ENCODE measurements at regions not wholly inside any gene's neighbourhood (a gene's known extent, or its start where the extent isn't known, plus 50 kb on each side); places are given as distances from the start of the nearest gene placed in this dataset.
"Not testable (repeated sequence)": the region's sequence is repeated elsewhere in the genome, so short reads cannot be mapped to it uniquely, and the experiment has no call there.

DNA sequence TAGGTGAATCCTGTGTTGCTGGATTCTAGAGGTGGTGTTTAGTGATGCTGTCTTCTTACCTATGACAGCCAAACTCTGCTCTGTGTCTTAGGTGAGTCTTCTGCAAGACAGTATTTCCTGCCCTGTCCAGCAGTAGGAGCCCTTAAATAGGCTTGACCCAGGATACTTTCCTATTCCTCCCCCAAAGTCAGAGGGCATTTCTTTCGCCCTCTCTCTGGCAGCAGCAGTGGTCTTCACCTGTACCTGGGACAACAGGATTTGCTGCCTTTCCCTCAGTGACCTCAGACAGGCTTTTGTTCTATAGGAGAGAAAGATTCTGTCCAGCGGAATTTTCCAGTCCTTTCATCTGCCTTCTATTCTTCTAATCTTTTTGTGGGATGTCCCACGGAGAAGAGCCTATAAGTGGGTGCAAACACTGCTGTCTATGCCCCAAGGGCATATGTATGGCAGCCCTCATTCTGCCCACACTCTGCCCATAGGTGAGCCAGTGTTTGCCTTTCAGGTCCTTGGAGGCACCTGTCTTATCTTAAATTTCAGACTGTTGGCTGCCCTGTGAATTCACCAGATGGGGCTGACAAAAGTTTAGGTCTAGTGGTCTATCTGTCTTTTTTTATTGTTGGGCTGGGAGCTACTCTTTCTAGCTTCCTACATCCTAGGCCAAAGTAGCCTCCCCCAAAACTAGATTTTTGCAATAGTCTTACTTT, 177.3 kb upstream of the SPOPL start:
- no peak for FAIRE-seq

DNA sequence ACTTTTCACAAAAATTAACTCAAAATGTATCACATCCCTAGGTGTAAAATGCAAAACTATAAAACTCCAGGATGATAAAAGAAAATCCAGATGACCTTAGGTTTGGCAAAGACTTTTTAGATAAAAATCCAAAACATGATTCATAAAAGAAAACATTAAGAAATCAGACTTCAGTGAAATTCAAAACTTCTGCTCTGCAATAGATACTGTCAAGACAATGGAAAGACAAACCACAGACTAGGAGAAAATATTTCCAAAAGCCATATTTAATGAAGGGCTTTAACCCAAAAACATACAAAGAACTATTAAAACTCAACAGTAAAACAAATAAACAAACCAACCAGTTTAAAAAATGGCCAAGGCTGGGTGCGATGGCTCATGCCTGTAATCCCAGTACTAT, 173.6 kb upstream of the SPOPL start:
- FAIRE-seq, result no peak

DNA sequence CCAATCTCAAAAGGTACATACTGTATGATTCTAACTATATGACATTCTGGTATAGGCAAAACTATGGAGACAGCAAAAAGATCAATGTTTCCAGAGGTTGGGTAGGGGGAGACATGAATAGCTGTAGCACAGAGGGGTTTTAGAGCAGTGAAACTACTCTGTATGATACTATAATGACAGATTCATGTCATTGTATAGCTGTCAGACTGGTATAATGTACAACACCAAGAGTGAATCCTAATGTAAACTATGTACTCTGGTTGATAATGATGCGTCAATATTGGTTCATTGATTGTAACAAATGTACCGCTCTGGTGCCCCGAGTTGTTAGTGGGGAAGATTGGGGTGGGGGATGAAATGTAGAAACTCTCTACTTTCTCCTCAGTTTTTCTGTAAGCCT, 172.4 kb upstream of the SPOPL start:
- FAIRE-seq, result no peak

- FAIRE-seq, result no peak
Measured at GRCh38 chr2:138329591-138329990, 172.0 kb upstream of the SPOPL start.

DNA sequence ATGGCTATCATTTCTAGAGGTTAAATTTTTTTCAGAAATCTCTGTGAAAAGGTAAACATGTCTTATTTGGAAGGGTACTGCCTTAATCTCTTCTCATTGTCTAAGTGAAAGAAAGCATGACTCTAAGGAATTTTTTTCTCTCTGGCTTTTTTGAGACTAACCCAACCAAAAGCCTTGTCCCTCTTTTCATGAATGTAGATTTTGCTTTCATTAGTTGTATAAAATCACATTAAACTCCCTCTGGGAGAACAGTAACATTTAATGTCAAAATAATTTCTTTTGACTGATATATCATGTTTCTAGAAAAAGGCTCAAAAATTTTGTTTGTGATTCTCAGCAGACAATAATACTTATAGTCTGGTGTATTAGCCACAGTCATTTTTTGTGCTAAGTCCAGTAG, 168.4 kb upstream of the SPOPL start:
- no peak for FAIRE-seq

GRCh38 chr2:138333677-138334076, 167.9 kb upstream of the SPOPL start:
- no peak for FAIRE-seq

DNA sequence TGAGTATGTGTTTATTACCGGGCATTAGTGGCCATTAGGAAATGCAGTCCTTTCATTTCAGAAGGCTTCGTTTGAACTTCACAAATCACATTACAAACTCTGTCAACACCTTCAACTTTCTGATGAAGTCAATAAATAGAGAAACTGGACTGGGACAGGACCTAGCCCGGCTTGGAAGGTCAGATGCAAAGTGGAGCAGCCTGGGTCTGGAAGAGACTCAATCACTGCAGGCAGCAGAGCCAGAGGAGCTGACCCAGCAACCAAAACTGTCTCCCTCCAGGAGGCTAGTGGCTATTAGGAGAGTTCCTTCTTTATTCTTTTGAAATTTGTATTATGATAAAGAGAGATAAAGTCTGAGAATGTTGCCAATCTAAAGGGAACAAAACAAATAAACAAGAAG, 167.2 kb upstream of the SPOPL start:
- no peak for FAIRE-seq

DNA sequence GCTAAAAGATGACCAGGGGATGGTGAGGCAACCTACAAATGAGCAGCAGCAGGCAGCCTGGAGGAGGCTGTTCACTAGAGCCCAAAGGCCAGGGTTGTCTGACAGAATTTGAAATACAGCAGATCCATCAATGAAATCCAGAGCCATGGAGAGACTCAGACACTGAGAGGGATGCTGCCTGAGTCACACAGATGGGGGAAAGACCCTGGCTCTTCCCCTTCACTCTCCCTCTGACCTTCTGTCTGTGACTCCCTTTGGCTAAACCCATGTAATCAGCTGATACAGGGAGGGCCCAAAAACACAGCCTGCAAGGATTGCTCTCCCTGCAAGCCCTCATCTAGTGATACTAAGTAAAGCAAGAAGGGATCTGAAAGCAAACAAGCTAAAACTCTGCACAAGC, 166.5 kb upstream of the SPOPL start:
- FAIRE-seq, result no peak

DNA sequence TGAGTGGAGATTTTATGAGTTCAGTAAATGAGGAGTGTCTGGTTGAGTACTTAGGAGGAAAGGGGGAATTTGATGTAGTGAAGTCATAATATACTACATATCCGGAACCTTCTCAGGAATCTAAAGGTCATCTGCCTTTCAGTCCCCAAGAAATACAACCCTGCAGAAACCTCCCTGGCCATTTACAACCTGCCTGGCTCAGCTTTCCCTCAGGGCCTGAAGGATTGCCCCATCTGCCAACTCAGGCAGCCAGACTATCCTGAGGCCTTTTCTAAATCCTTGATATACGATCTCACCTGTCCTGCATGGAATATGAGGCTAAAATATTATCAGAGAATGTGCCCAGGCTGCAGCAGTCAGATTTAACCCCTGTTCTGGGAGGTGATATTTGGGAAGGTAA, 165.4 kb upstream of the SPOPL start:
- FAIRE-seq, result no peak

- no peak for FAIRE-seq
Measured at GRCh38 chr2:138355244-138355643, 146.3 kb upstream of the SPOPL start.

GRCh38 chr2:138356178-138356577, 145.4 kb upstream of the SPOPL start:
- peak; percentile 66 for FAIRE-seq

DNA sequence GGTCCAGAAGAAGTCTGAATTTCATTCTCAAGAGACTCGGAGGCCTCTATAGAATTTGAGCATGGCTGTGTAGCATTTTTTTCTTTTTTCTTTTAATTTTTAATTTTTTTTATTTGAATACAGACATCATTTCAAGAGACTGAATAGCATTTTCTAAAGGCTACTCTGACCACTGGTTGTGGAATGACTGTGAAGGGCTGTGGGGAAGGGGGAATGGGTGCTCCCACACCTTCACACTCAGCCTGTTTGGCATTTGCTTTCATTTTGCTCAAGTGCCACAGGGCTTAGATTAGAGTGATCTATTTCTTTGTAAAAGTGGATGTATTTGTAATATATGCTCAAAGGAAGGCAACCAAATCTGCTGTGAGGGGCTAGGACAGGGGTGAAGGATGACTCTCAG, 142.0 kb upstream of the SPOPL start:
- no peak for FAIRE-seq

GRCh38 chr2:138364554-138365162, 136.9 kb upstream of the SPOPL start:
- no peak for FAIRE-seq

- no peak for FAIRE-seq
Measured at GRCh38 chr2:138365581-138365980, 136.0 kb upstream of the SPOPL start.

GRCh38 chr2:138369856-138370255, 131.7 kb upstream of the SPOPL start:
- FAIRE-seq, result no peak

GRCh38 chr2:138373993-138374408, 127.6 kb upstream of the SPOPL start:
- peak; percentile 9 for FAIRE-seq

- FAIRE-seq, result no peak
Measured at GRCh38 chr2:138381373-138381772, 120.2 kb upstream of the SPOPL start.

- FAIRE-seq, result no peak
Measured at GRCh38 chr2:138382672-138383071, 118.9 kb upstream of the SPOPL start.

DNA sequence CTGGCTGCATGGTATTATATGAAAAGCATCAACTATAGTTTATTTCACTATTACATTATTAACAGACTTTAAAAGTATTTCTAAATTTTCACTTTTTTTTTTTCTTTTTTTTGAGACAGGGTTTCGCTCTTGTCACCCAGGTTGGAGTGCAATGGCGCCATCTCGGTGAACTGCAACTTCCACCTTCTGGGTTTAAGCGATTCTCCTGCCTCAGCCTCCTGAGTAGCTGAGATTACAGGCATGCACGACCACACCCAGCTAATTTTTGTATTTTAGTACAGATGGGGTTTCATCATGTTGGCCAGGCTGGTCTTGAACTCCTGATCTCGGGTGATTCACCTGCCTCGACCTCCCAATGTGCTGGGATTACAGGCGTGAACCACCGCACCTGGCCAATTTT, 115.4 kb upstream of the SPOPL start:
- not testable (repeated sequence) for FAIRE-seq

DNA sequence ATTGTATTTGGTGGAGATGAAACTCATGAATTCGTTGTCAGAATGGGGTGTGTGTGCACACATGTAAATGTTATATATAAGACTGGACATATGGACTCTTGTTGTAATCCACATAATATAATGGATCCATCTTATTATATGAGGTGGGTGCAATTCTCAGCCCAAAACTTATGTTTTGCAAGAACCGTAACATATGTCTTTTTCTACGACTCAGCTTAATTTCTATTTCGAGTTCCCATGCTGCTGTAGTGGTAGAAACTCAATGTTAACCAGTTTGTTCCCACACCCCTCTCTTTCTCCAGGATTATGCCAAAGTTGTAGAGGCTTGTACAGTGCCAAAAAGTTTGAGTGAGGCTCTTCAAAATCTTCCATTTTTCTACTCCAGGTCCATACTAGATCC, 112.5 kb upstream of the SPOPL start:
- no peak for FAIRE-seq

DNA sequence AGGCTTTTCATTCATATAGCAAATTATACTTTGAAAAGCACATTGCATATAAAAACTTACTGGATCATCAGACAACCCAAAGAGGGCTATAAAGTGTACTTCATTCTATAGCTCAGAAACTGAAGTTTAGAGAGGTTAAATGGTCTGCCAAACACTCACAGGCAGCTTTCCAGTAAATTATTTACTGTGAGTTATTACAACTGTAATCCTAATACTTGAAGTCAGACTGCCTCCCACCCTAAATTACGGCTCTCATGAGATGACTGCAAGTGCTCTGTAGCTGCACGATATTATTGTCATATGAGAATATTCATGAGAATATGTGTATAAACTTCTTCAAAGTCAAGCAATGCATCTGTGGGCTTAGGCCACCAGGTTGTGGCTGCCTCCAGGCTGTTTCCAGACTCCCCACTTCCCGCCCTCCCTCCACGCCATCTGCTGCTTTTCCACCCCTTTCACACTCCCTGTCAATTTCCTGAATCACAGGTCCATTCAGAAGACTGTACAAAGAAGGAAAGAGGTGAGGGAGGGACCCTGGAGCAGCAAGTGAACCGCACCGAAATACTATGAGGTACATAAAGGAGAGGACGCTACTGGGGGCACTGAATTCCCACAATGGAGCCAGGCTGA, 111.1 kb upstream of the SPOPL start:
- FAIRE-seq, result no peak

GRCh38 chr2:138391946-138392345, 109.6 kb upstream of the SPOPL start:
- FAIRE-seq, result no peak

DNA sequence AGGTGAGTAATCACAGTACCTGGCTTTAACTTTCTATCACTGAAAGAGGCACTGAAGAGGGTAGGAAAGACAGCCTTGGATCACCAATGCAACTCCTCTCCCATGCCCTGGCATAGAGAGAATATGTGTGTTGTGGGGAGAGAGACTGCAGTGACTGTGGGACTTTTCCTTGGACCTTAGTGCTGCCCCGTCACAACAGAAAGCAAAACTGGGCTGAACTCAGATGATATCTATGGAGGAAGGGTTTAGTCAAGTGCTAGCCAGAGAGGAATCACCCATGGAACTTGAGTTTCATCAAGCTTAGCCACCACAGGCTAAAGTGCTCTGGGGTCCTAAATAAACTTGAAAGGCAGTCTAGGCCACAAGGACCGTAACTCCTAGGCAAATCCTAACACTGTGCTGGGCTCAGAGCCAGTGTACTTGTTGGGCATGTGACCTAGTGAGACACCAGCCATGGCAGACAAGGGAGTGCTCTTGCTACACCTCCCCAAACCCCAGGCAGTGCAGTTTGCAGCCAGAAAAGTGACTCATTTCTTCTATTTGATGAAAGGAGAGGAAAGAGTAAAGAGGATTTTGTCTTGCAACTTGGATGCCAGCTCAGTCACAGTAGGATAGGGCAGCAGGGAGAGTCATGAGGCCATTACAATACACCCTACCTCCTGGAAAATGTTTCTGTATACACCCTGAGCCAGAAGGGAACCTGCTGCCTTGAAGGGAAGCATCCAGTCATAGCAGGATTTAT, 105.8 kb upstream of the SPOPL start:
- FAIRE-seq, result no peak

- no peak for FAIRE-seq
Measured at GRCh38 chr2:138396843-138397242, 104.7 kb upstream of the SPOPL start.
